ENCODE measurements at regions not wholly inside any gene's neighbourhood (a gene's known extent, or its start where the extent isn't known, plus 50 kb on each side); places are given as distances from the start of the nearest gene placed in this dataset.

- TF ChIP-seq, protein P1, sequence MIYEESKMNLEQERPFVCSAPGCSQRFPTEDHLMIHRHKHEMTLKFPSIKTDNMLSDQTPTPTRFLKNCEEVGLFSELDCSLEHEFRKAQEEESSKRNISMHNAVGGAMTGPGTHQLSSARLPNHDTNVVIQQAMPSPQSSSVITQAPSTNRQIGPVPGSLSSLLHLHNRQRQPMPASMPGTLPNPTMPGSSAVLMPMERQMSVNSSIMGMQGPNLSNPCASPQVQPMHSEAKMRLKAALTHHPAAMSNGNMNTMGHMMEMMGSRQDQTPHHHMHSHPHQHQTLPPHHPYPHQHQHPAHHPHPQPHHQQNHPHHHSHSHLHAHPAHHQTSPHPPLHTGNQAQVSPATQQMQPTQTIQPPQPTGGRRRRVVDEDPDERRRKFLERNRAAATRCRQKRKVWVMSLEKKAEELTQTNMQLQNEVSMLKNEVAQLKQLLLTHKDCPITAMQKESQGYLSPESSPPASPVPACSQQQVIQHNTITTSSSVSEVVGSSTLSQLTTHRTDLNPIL (CRISPR knock-in tag; IDR thresholded peaks at IDR 0.05; ENCODE audit: low read depth): no peak
- no peak for TF ChIP-seq OSR1 (CRISPR knock-in tag; IDR thresholded peaks at IDR 0.05)
- TF ChIP-seq ISL1 (CRISPR knock-in tag; IDR thresholded peaks at IDR 0.05): no peak
- TF ChIP-seq, protein P2, sequence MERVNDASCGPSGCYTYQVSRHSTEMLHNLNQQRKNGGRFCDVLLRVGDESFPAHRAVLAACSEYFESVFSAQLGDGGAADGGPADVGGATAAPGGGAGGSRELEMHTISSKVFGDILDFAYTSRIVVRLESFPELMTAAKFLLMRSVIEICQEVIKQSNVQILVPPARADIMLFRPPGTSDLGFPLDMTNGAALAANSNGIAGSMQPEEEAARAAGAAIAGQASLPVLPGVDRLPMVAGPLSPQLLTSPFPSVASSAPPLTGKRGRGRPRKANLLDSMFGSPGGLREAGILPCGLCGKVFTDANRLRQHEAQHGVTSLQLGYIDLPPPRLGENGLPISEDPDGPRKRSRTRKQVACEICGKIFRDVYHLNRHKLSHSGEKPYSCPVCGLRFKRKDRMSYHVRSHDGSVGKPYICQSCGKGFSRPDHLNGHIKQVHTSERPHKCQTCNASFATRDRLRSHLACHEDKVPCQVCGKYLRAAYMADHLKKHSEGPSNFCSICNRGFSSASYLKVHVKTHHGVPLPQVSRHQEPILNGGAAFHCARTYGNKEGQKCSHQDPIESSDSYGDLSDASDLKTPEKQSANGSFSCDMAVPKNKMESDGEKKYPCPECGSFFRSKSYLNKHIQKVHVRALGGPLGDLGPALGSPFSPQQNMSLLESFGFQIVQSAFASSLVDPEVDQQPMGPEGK (CRISPR knock-in tag; IDR thresholded peaks at IDR 0.05; ENCODE audit: borderline replicate concordance): no peak
- TF ChIP-seq ZNF8 (CRISPR knock-in tag; IDR thresholded peaks at IDR 0.05): no peak
- no peak for TF ChIP-seq GLIS3 (CRISPR knock-in tag; IDR thresholded peaks at IDR 0.05)
- no peak for TF ChIP-seq BACH2 (CRISPR knock-in tag; IDR thresholded peaks at IDR 0.05; ENCODE audit: borderline replicate concordance)
- TF ChIP-seq SNAI2 (CRISPR knock-in tag; IDR thresholded peaks at IDR 0.05): no peak
- TF ChIP-seq ESRRG (CRISPR knock-in tag; IDR thresholded peaks at IDR 0.05): no peak
- TF ChIP-seq ZC3H10 (CRISPR knock-in tag; IDR thresholded peaks at IDR 0.05): no peak
- TF ChIP-seq TOX (CRISPR knock-in tag; IDR thresholded peaks at IDR 0.05; ENCODE audit: borderline replicate concordance): no peak
- TF ChIP-seq ZNF565 (CRISPR knock-in tag; conservative IDR thresholded peaks at IDR 0.05; ENCODE audit: low read depth): no peak
- TF ChIP-seq, protein P3, sequence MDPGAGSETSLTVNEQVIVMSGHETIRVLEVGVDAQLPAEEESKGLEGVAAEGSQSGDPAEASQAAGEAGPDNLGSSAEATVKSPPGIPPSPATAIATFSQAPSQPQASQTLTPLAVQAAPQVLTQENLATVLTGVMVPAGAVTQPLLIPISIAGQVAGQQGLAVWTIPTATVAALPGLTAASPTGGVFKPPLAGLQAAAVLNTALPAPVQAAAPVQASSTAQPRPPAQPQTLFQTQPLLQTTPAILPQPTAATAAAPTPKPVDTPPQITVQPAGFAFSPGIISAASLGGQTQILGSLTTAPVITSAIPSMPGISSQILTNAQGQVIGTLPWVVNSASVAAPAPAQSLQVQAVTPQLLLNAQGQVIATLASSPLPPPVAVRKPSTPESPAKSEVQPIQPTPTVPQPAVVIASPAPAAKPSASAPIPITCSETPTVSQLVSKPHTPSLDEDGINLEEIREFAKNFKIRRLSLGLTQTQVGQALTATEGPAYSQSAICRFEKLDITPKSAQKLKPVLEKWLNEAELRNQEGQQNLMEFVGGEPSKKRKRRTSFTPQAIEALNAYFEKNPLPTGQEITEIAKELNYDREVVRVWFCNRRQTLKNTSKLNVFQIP (CRISPR knock-in tag; IDR thresholded peaks at IDR 0.05; ENCODE audit: borderline replicate concordance, low read depth): no peak
Observed at GRCh38 chr12:74817499-74817898, 279.9 kb downstream of the ATXN7L3B start.
